ENCODE measurements at regions not wholly inside any gene's neighbourhood (a gene's known extent, or its start where the extent isn't known, plus 50 kb on each side); places are given as distances from the start of the nearest gene placed in this dataset.
A peak's percentile ranks its signal among the peaks of the same experiment; 100 is the strongest.

DNA sequence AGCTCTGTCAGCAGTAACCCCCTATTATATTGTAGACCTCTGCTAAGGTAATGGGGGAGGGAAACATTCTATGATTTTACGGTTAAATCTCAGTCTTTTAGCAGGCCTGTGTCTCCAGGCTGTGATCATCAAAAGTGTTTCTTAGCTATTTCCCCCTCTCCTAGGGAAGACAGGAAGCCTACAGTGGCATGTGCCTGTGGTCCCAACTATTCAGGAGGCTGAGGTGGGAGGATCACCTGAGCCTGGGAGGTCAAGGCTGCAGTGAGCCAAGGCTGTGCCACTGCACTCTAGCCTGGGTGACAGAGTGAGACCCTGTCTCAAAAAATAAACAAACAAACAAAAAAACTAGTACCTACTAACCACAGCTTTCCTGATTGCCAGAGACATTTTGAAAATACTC lies 67.9 kb downstream of the DNAAF9 start:
- no peak for DNase-seq (ENCODE audit: low read depth)
- H3K4me3 ChIP-seq (ENCODE audit: low read depth, low read length), result no peak overlapping the region
- TF ChIP-seq, protein P1, sequence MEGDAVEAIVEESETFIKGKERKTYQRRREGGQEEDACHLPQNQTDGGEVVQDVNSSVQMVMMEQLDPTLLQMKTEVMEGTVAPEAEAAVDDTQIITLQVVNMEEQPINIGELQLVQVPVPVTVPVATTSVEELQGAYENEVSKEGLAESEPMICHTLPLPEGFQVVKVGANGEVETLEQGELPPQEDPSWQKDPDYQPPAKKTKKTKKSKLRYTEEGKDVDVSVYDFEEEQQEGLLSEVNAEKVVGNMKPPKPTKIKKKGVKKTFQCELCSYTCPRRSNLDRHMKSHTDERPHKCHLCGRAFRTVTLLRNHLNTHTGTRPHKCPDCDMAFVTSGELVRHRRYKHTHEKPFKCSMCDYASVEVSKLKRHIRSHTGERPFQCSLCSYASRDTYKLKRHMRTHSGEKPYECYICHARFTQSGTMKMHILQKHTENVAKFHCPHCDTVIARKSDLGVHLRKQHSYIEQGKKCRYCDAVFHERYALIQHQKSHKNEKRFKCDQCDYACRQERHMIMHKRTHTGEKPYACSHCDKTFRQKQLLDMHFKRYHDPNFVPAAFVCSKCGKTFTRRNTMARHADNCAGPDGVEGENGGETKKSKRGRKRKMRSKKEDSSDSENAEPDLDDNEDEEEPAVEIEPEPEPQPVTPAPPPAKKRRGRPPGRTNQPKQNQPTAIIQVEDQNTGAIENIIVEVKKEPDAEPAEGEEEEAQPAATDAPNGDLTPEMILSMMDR (conservative IDR thresholded peaks at IDR 0.05; ENCODE audit: low read depth, low read length), result no peak

DNA sequence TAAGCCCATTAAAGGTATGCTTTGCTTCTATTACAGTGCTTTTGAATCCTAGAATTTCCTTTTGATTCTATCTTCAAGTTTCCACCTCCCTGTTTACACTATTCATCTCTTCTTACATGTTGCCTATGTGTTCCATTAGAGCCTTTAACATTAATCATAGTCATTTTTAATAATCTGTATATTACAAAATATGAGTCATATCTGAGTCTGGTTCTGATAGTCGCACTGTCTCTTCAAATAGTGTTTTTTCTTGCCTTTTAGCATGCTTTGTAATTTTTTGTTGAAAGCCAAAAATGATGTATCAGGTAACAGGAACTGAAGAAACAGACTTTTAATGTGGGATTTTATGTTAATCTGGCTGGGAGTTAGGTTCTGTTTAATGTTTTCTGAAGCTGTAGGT lies 68.4 kb downstream of the DNAAF9 start:
- no peak for DNase-seq (ENCODE audit: low read depth)
- no peak overlapping the region for H3K4me3 ChIP-seq (ENCODE audit: low read depth, low read length)
- TF ChIP-seq, protein P1 (conservative IDR thresholded peaks at IDR 0.05; ENCODE audit: low read depth, low read length), result no peak

DNA sequence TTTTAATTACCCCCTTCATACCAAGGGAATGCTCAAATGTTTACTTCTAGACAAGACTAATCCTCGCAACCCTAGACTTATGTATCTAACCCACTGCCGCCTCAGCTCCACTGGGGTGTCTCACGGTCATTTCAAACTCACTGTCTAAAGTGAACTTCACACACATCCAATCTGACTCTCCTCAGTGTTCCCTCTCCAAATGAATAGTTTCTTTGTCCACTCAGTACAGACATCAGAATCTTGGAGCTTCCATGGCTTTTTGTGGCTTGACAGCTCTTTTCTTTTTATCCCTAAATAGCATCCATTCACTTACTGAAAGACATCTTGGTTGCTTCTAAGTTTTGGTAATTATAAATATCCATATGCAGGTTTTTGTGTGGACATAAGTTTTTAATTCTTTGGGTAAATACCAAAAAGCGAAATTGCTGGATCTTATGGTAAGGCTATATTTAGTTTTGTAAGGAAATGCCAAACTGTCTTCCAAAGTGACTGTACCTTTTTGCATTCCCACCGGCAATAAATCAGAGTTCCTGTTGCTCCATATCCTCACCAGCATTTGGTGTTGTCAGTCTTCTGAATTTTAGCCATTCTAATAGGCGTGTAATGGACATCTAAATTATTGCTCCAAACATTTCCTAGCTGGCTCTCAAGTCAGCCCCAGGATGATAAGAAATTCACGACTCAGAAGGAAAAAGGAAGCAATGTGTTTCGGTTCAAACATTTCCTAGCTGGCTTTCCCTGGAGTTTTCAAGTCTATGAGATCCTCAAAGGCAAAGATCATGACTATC lies 73.1 kb downstream of the DNAAF9 start:
- no peak for DNase-seq (ENCODE audit: low read depth)
- H3K4me3 ChIP-seq (ENCODE audit: low read depth, low read length), result no peak overlapping the region
- TF ChIP-seq, protein P1 (conservative IDR thresholded peaks at IDR 0.05; ENCODE audit: low read depth, low read length), result no peak

DNA sequence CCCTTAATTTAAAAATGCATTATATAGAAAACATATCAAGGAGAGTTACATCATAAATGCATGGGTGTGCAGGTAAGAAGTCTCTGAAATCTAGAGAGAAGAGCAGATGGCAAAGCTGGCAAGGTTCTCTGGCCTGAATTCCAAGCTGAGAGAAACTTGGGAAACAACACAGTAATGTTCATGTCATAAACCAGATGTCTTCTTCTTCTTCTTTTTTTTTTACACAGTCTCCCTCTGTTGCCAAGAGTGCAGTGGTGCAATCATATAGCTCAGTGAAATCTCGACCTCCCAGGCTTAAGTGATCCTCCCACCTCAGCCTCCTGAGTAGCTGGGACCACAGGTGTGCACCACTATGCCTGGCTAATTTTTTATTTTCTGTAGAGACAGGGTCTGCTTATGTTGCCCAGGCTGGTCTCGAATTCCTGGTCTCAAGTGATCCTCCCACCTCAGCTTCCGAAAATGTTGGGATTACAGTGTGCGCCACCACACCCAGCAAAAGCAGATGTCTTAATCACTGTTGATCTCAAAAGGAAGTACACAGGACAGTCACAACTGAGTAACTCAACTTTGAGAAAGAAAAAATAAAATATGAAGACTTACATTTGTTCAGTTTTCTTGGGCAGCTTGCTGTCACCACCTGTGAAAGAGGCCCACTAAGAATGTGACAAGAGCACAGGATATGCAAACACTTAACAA lies 77.3 kb downstream of the DNAAF9 start:
- no peak overlapping the region for H3K4me3 ChIP-seq (ENCODE audit: low read depth, low read length)
- DNase-seq (ENCODE audit: low read depth), result peak; percentile 67
- TF ChIP-seq, protein P1 (conservative IDR thresholded peaks at IDR 0.05; ENCODE audit: low read depth, low read length), result peak; percentile 33

DNA sequence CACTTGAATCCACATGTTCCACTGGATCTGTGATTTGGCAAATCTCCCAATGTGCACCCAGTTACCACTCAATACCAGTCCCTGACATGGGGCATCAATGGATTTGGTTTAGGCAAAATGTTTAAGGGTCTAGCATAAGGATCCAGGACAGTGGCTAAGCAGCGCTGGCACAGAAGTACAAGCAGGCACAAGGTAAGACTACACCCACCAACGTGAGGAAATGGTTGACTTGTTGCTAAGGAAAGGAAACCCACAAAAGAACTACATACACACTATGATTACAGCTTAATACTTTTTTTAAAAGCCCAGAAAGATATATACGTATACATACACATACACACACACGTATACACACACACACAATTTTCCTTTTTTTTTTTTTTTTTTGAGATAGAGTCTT lies 79.0 kb downstream of the DNAAF9 start:
- no peak for DNase-seq (ENCODE audit: low read depth)
- TF ChIP-seq, protein P1 (conservative IDR thresholded peaks at IDR 0.05; ENCODE audit: low read depth, low read length), result no peak
- H3K4me3 ChIP-seq (ENCODE audit: low read depth, low read length), result no peak overlapping the region

DNA sequence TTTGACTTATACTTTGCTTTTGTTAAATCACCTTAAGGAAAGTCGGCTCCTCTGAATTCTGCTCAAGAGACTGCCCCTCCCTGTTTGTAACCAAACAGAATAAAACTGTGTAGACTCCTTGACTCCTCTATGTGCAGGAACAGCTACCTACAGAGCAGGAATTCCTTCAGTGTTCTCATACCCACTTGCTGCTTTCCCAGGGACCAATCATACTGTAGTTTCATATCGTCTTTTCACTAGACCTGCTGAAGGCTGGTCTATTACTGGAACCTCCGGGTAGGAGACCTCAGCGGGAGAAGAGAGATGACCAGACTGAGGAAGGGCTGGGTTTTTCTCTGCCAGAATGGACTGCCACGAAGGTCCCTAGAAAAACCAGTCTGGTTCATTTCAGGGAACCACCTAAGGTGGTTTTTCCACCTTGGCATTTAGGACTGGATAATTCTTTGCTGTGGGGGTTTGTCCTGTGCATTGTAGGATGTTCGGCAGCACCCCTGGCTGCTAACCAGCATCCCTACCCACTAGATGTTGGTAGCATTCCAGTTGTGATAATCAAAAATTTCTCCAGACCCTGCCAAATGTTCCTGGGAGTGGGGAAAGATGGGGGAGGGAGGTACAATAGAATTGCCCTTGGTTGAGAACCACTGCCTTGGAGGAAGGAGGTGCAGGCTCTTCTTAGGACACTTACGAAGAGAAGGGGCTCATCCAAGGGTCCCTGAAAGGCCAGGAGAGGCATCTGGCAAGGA lies 80.5 kb downstream of the DNAAF9 start:
- TF ChIP-seq, protein P1 (conservative IDR thresholded peaks at IDR 0.05; ENCODE audit: low read depth, low read length), result no peak
- DNase-seq (ENCODE audit: low read depth), result no peak
- no peak overlapping the region for H3K4me3 ChIP-seq (ENCODE audit: low read depth, low read length)

Data from choroid plexus epithelial cell (primary cell).